KOPT-K1 (cell line): ENCODE measurements at regions not wholly inside any gene's neighbourhood (a gene's known extent, or its start where the extent isn't known, plus 50 kb on each side); places are given as distances from the start of the nearest gene placed in this dataset.
"Not testable (repeated sequence)": the region's sequence is repeated elsewhere in the genome, so short reads cannot be mapped to it uniquely, and the experiment has no call there.

Experiments
- H3K27ac ChIP-seq: fragments of 200-600 bp; sonication (generic); 2 replicates; pipeline ENCODE4 v1.5.1; 2016; ENCODE audit warnings: antibody characterized with exemption, mild to moderate bottlenecking, low read depth, low read length; ENCODE audit not compliant: poor library complexity, severe bottlenecking
- H3K36me3 ChIP-seq: fragments of 200-600 bp; sonication (generic); 2 replicates; pipeline ENCODE4 v1.5.1; 2017; ENCODE audit warnings: antibody characterized with exemption, mild to moderate bottlenecking, low read length, moderate library complexity; ENCODE audit not compliant: insufficient read depth
- H3K9me3 ChIP-seq: fragments of 200-600 bp; sonication (generic); 2 replicates; pipeline ENCODE4 v1.5.1; 2017; ENCODE audit warnings: antibody characterized with exemption, low read length, mild to moderate bottlenecking; ENCODE audit not compliant: insufficient read depth, poor library complexity, severe bottlenecking

- H3K36me3 ChIP-seq, result no peaks in the 10 kb centered on the region
- H3K9me3 ChIP-seq, result no peaks in the 10 kb centered on the region
- H3K27ac ChIP-seq, result no peak overlapping the region
Observed at GRCh38 chr1:10947691-10948462, 64.6 kb upstream of the TARDBP start.

- Histone ChIP-seq H3K36me3 (no peaks in the 10 kb centered on the region), H3K9me3 (no peaks in the 10 kb centered on the region), H3K27ac (no peak overlapping the region)
Observed at GRCh38 chr1:10948463-10948775, 64.0 kb upstream of the TARDBP start.

GRCh38 chr1:10950316-10951172 is 61.9 kb upstream of the TARDBP start:
- Histone ChIP-seq H3K9me3 (no peaks in the 10 kb centered on the region), H3K36me3 (no peaks in the 10 kb centered on the region), H3K27ac (no peak overlapping the region)

- not testable (repeated sequence) for H3K36me3 ChIP-seq, H3K9me3 ChIP-seq, H3K27ac ChIP-seq
Observed at GRCh38 chr1:10951298-10951697, 61.2 kb upstream of the TARDBP start.

- Histone ChIP-seq H3K36me3 (no peaks in the 10 kb centered on the region), H3K9me3 (no peaks in the 10 kb centered on the region), H3K27ac (no peak overlapping the region)
Observed at GRCh38 chr1:10951961-10952360, 60.5 kb upstream of the TARDBP start.

- Histone ChIP-seq H3K36me3 (no peaks in the 10 kb centered on the region), H3K9me3 (no peaks in the 10 kb centered on the region), H3K27ac (no peak overlapping the region)
Observed at GRCh38 chr1:10953505-10954193, 58.8 kb upstream of the TARDBP start.

- H3K36me3 ChIP-seq, result no peaks in the 10 kb centered on the region
- H3K9me3 ChIP-seq, result no peaks in the 10 kb centered on the region
- H3K27ac ChIP-seq, result no peak overlapping the region
Observed at GRCh38 chr1:10957133-10957532, 55.3 kb upstream of the TARDBP start.

GRCh38 chr1:10958614-10959013 is 53.8 kb upstream of the TARDBP start:
- H3K36me3 ChIP-seq, result no peaks in the 10 kb centered on the region
- H3K27ac ChIP-seq, result no peak overlapping the region
- H3K9me3 ChIP-seq, result no peaks in the 10 kb centered on the region

- Histone ChIP-seq H3K36me3 (no peaks in the 10 kb centered on the region), H3K9me3 (no peaks in the 10 kb centered on the region), H3K27ac (no peak overlapping the region)
Observed at GRCh38 chr1:10960411-10961299, 51.8 kb upstream of the TARDBP start.

- H3K27ac ChIP-seq, result no peak overlapping the region
- H3K36me3 ChIP-seq, result no peaks in the 10 kb centered on the region
- no peaks in the 10 kb centered on the region for H3K9me3 ChIP-seq
Observed at GRCh38 chr1:10961300-10961833, 51.1 kb upstream of the TARDBP start.

GRCh38 chr1:10962483-10962882 is 50.0 kb upstream of the TARDBP start:
- Histone ChIP-seq H3K27ac (no peak overlapping the region), H3K9me3 (no peaks in the 10 kb centered on the region), H3K36me3 (no peaks in the 10 kb centered on the region)
